GM12878 (cell line): ENCODE measurements at regions not wholly inside any gene's neighbourhood (a gene's known extent, or its start where the extent isn't known, plus 50 kb on each side); places are given as distances from the start of the nearest gene placed in this dataset.

Experiments
- ATAC-seq: fragments of 200-7000 bp; cut with Tn5 transposase; 3 replicates; pipeline ENCODE4 v1.9.1; 2020; ENCODE audit warnings: mild to moderate bottlenecking, moderate library complexity
- BruUV-seq: library from RNA; stranded (reverse); fragments of 400-500 nt; replicated peaks from 2 replicates; lab custom pipeline; 2021; lab: Mats Ljungman, UMichigan
- CTCF ChIA-PET: fragments of 300-600 bp; sonication (Branson Sonifier 250); formaldehyde crosslinking; extraction: SDS; loops from one replicate; lab custom pipeline; 2021; ENCODE audit warnings: inconsistent platforms; lab: Yijun Ruan, JAX
- POLR2A ChIA-PET: fragments of 350-600 bp; formaldehyde crosslinking; extraction: SDS; loops from one replicate; lab custom pipeline; 2021; ENCODE audit warnings: inconsistent platforms; lab: Charles Lee
- RAD21 ChIA-PET: fragments of 300-600 bp; sonication (Branson Sonifier 250); formaldehyde crosslinking; loops from one replicate; lab custom pipeline; 2023; ENCODE audit warnings: antibody characterized with exemption; ENCODE audit not compliant: unreplicated experiment; lab: Charles Lee
- SMC1A ChIA-PET: fragments of 300-600 bp; sonication (Branson Sonifier 250); formaldehyde crosslinking; loops from one replicate; lab custom pipeline; 2023; ENCODE audit not compliant: unreplicated experiment, uncharacterized antibody; lab: Charles Lee
- DNase-seq: peaks from one replicate; pipeline ENCODE4 v3.0.0-alpha.2; 2011; ENCODE audit warnings: low read depth, low spot score
- FAIRE-seq: peaks from 3 replicates; lab custom pipeline; 2011; peaks lifted over from hg19 to GRCh38; lab: Jason Lieb, UNC
- H2AFZ ChIP-seq: 2 replicates; pipeline ENCODE4 v1.6.0; 2011; ENCODE audit warnings: low read depth, low read length, control low read depth; ENCODE audit not compliant: control insufficient read depth
- H3K27ac ChIP-seq: 2 replicates; pipeline ENCODE4 v1.5.1; 2011; ENCODE audit warnings: control low read depth; ENCODE audit not compliant: control insufficient read depth, insufficient read depth
- H3K27me3 ChIP-seq, 2 experiments: replicated peaks in 1 of 2; 2 replicates each; pipeline versions ENCODE4 v1.6.0 to v1.6.1; 2011; ENCODE audit warnings: low read length in 1 of 2; ENCODE audit not compliant: control insufficient read depth in 2 of 2, insufficient read depth in 2 of 2
- H3K36me3 ChIP-seq, 2 experiments: 2 replicates each; pipeline ENCODE4 v1.5.1; 2011; ENCODE audit warnings: low read length in 1 of 2; ENCODE audit not compliant: control insufficient read depth in 2 of 2, insufficient read depth in 2 of 2
- H3K4me1 ChIP-seq: 2 replicates; pipeline ENCODE4 v1.6.1; 2011; ENCODE audit warnings: mild to moderate bottlenecking, low read length, moderate library complexity, mixed read lengths; ENCODE audit not compliant: control insufficient read depth, insufficient read depth
- H3K4me2 ChIP-seq: 2 replicates; pipeline ENCODE4 v1.6.0; 2011; ENCODE audit warnings: control low read depth; ENCODE audit not compliant: control insufficient read depth, insufficient read depth
- H3K4me3 ChIP-seq: fragments of 200-600 bp; sonication (generic); 2 replicates; pipeline ENCODE4 v1.5.1; 2016
- H3K79me2 ChIP-seq: 2 replicates; pipeline ENCODE4 v1.6.0; 2011; ENCODE audit warnings: low read length; ENCODE audit not compliant: control insufficient read depth, insufficient read depth
- H3K9ac ChIP-seq: 2 replicates; pipeline ENCODE4 v1.8.0; 2011; ENCODE audit warnings: low read length, control low read depth, mixed read lengths; ENCODE audit not compliant: control insufficient read depth, insufficient read depth
- H3K9me3 ChIP-seq: replicated peaks from 3 replicates; pipeline ENCODE4 v1.5.1; 2011; ENCODE audit warnings: mild to moderate bottlenecking, low read length; ENCODE audit not compliant: control insufficient read depth, insufficient read depth
- H4K20me1 ChIP-seq: 2 replicates; pipeline ENCODE4 v1.6.0; 2011; ENCODE audit not compliant: control insufficient read depth, insufficient read depth
- ATF3 ChIP-seq: IDR thresholded peaks from 2 replicates; pipeline ENCODE4 v1.6.1; 2011; ENCODE audit warnings: low read depth, mild to moderate bottlenecking, low read length, moderate library complexity, borderline replicate concordance; ENCODE audit errors: extremely low read depth
- BCL3 ChIP-seq: IDR thresholded peaks from 2 replicates; pipeline ENCODE4 v1.6.1; 2011; ENCODE audit warnings: borderline replicate concordance, low read depth, mild to moderate bottlenecking, moderate library complexity, low read length; ENCODE audit not compliant: insufficient read depth, poor library complexity, severe bottlenecking
- BHLHE40 ChIP-seq, 2 experiments: fragments of 450-650 bp in 1 of 2; IDR thresholded peaks; 2 replicates each; pipeline ENCODE4 v1.6.1; 2011 to 2017; ENCODE audit warnings: low read depth in 2 of 2, borderline replicate concordance in 1 of 2, improper control_type of control experiment in 1 of 2, low read length in 1 of 2, mild to moderate bottlenecking in 1 of 2
- CEBPB ChIP-seq, 2 experiments: fragments of 150-350 bp in 1 of 2; IDR thresholded peaks; 2 replicates each; pipeline ENCODE4 v1.6.1; 2012 to 2014; ENCODE audit warnings: low read depth in 2 of 2, low read length in 2 of 2, borderline replicate concordance in 1 of 2, inconsistent platforms in 1 of 2
- EP300 ChIP-seq, 2 experiments: fragments of 150-350 bp in 1 of 2; IDR thresholded peaks; 2 replicates each; pipeline ENCODE4 v1.6.1; 2011 to 2012; ENCODE audit warnings: low read depth in 2 of 2, low read length in 2 of 2, borderline replicate concordance in 1 of 2, improper control_type of control experiment in 1 of 2, inconsistent platforms in 1 of 2; ENCODE audit not compliant: control insufficient read depth in 1 of 2
- HSF1 ChIP-seq: fragments of 150-350 bp; IDR thresholded peaks from 2 replicates; pipeline ENCODE4 v1.6.1; 2014; ENCODE audit warnings: mild to moderate bottlenecking, low read depth, low read length
- IKZF2 ChIP-seq, 2 experiments: fragments of 450-650 bp; IDR thresholded peaks; 2 replicates each; pipeline ENCODE4 v1.6.1; 2017; ENCODE audit warnings: mild to moderate bottlenecking in 2 of 2, moderate library complexity in 2 of 2
- MLLT1 ChIP-seq: fragments of 450-650 bp; IDR thresholded peaks from 2 replicates; pipeline ENCODE4 v1.6.1; 2016; ENCODE audit warnings: mild to moderate bottlenecking
- MTA2 ChIP-seq: fragments of 450-650 bp; IDR thresholded peaks from 2 replicates; pipeline ENCODE4 v1.6.1; 2016; ENCODE audit warnings: low read depth, mild to moderate bottlenecking, moderate library complexity
- PAX8 ChIP-seq: fragments of 450-650 bp; IDR thresholded peaks from 2 replicates; pipeline ENCODE4 v1.6.1; 2017; ENCODE audit warnings: mild to moderate bottlenecking, moderate library complexity
- PKNOX1 ChIP-seq: fragments of 450-650 bp; IDR thresholded peaks from 2 replicates; pipeline ENCODE4 v1.6.1; 2016; ENCODE audit warnings: mild to moderate bottlenecking
- ZBTB40 ChIP-seq: fragments of 450-650 bp; IDR thresholded peaks from 2 replicates; pipeline ENCODE4 v1.6.1; 2016; ENCODE audit warnings: mild to moderate bottlenecking, moderate library complexity, borderline replicate concordance
- WGBS: methylation state at CpG from one replicate; pipeline ENCODE4 v1.1.6; 2016; ENCODE audit warnings: low lambda C conversion rate; ENCODE audit not compliant: insufficient replicate concordance, insufficient coverage; ENCODE audit errors: missing lambda C conversion rate; 5-methylcytosine and 5-hydroxymethylcytosine counted together
- in situ Hi-C: fragments of 300-500 bp; cut with MboI; formaldehyde crosslinking; loops from 9 replicates; pipeline ENCODE4 v1.14.3; 2018; ENCODE audit warnings: mixed read lengths
- intact Hi-C: fragments of 100-400 bp; cut with micrococcal nuclease; formaldehyde crosslinking; loops from one replicate; pipeline ENCODE4 v1.14.2; 2022; ENCODE audit not compliant: unreplicated experiment

- intact Hi-C loops = no loop called here
- H3K4me2 ChIP-seq = no peak overlapping the region
- no peak overlapping the region for H2AFZ ChIP-seq
- ChIA-PET CTCF (interaction anchor here (0.7 to 1.1 kb wide), 2 partner anchors 13 to 57 kb away, joined by 3 read pairs; no protein-coding TSS in a partner anchor), POLR2A (no interaction called here), SMC1A (interaction anchor here (1.3 kb wide), 1 partner anchor 13 kb away, joined by 3 read pairs; no protein-coding TSS in a partner anchor), RAD21 (interaction anchor here (1.1 kb wide), 1 partner anchor 9 kb away, joined by 3 read pairs; no protein-coding TSS in a partner anchor)
- H3K36me3 ChIP-seq = no peaks in the 10 kb centered on the region
- no peaks in the 10 kb centered on the region for H3K4me1 ChIP-seq
- WGBS = 26% methylated on average over 2 of the region's 2 CpGs
- H3K4me3 ChIP-seq = no peak overlapping the region
- FAIRE-seq = no peak
- ATAC-seq = peak; percentile 52
- H3K79me2 ChIP-seq = no peaks in the 10 kb centered on the region
- BruUV-seq = no TSS peak
- H3K9me3 ChIP-seq = no peaks in the 10 kb centered on the region
- no peaks in the 10 kb centered on the region for H3K27me3 ChIP-seq
- H3K9ac ChIP-seq = no peak overlapping the region
- H4K20me1 ChIP-seq = no peaks in the 10 kb centered on the region
- DNase-seq = no peak
- in situ Hi-C loops = no loop called here
- no peak overlapping the region for H3K27ac ChIP-seq
- no peak for TF ChIP-seq ZBTB40
- TF ChIP-seq CEBPB (IDR thresholded peaks at IDR 0.05; ENCODE audit: borderline replicate concordance in 1 of 2, low read depth in 2 of 2, low read length in 2 of 2) = no peak
- TF ChIP-seq HSF1 = no peak
- no peak for TF ChIP-seq PAX8
- no peak for TF ChIP-seq PKNOX1
- TF ChIP-seq MTA2 = peak; percentile 29; the same call in 1 of the 2 replicates
- no peak for TF ChIP-seq ATF3
- peak in 1 of 2 experiments; percentile 22; a peak in 1 of 4 replicates for TF ChIP-seq IKZF2 (IDR thresholded peaks at IDR 0.05)
- no peak for TF ChIP-seq EP300 (IDR thresholded peaks at IDR 0.05; ENCODE audit: borderline replicate concordance in 1 of 2, control insufficient read depth in 1 of 2, low read depth in 2 of 2, low read length in 2 of 2)
- no peak for TF ChIP-seq BCL3
- no peak for TF ChIP-seq BHLHE40 (IDR thresholded peaks at IDR 0.05; ENCODE audit: borderline replicate concordance in 1 of 2, low read depth in 2 of 2, low read length in 1 of 2)
- no peak for TF ChIP-seq MLLT1
Observed at GRCh38 chr6:63154535-63154934, 56.7 kb upstream of the FKBP1C start.
